GM12878 (cell line): ENCODE measurements at regions not wholly inside any gene's neighbourhood (a gene's known extent, or its start where the extent isn't known, plus 50 kb on each side); places are given as distances from the start of the nearest gene placed in this dataset.

ENCODE experiments used
- ATAC-seq: fragments of 200-7000 bp; cut with Tn5 transposase; 3 replicates; pipeline ENCODE4 v1.9.1; 2020; ENCODE audit warnings: mild to moderate bottlenecking, moderate library complexity
- BruUV-seq: library from RNA; stranded (reverse); fragments of 400-500 nt; replicated peaks from 2 replicates; lab custom pipeline; 2021; lab: Mats Ljungman, UMichigan
- CTCF ChIA-PET: fragments of 300-600 bp; sonication (Branson Sonifier 250); formaldehyde crosslinking; extraction: SDS; loops from one replicate; lab custom pipeline; 2021; ENCODE audit warnings: inconsistent platforms; lab: Yijun Ruan, JAX
- POLR2A ChIA-PET: fragments of 350-600 bp; formaldehyde crosslinking; extraction: SDS; loops from one replicate; lab custom pipeline; 2021; ENCODE audit warnings: inconsistent platforms; lab: Charles Lee
- RAD21 ChIA-PET: fragments of 300-600 bp; sonication (Branson Sonifier 250); formaldehyde crosslinking; loops from one replicate; lab custom pipeline; 2023; ENCODE audit warnings: antibody characterized with exemption; ENCODE audit not compliant: unreplicated experiment; lab: Charles Lee
- SMC1A ChIA-PET: fragments of 300-600 bp; sonication (Branson Sonifier 250); formaldehyde crosslinking; loops from one replicate; lab custom pipeline; 2023; ENCODE audit not compliant: unreplicated experiment, uncharacterized antibody; lab: Charles Lee
- DNase-seq: peaks from one replicate; pipeline ENCODE4 v3.0.0-alpha.2; 2011; ENCODE audit warnings: low read depth, low spot score
- FAIRE-seq: peaks from 3 replicates; lab custom pipeline; 2011; peaks lifted over from hg19 to GRCh38; lab: Jason Lieb, UNC
- H2AFZ ChIP-seq: 2 replicates; pipeline ENCODE4 v1.6.0; 2011; ENCODE audit warnings: low read depth, low read length, control low read depth; ENCODE audit not compliant: control insufficient read depth
- H3K27ac ChIP-seq: 2 replicates; pipeline ENCODE4 v1.5.1; 2011; ENCODE audit warnings: control low read depth; ENCODE audit not compliant: control insufficient read depth, insufficient read depth
- H3K27me3 ChIP-seq, 2 experiments: replicated peaks in 1 of 2; 2 replicates each; pipeline versions ENCODE4 v1.6.0 to v1.6.1; 2011; ENCODE audit warnings: low read length in 1 of 2; ENCODE audit not compliant: control insufficient read depth in 2 of 2, insufficient read depth in 2 of 2
- H3K36me3 ChIP-seq, 2 experiments: 2 replicates each; pipeline ENCODE4 v1.5.1; 2011; ENCODE audit warnings: low read length in 1 of 2; ENCODE audit not compliant: control insufficient read depth in 2 of 2, insufficient read depth in 2 of 2
- H3K4me1 ChIP-seq: 2 replicates; pipeline ENCODE4 v1.6.1; 2011; ENCODE audit warnings: mild to moderate bottlenecking, low read length, moderate library complexity, mixed read lengths; ENCODE audit not compliant: control insufficient read depth, insufficient read depth
- H3K4me2 ChIP-seq: 2 replicates; pipeline ENCODE4 v1.6.0; 2011; ENCODE audit warnings: control low read depth; ENCODE audit not compliant: control insufficient read depth, insufficient read depth
- H3K4me3 ChIP-seq: fragments of 200-600 bp; sonication (generic); 2 replicates; pipeline ENCODE4 v1.5.1; 2016
- H3K79me2 ChIP-seq: 2 replicates; pipeline ENCODE4 v1.6.0; 2011; ENCODE audit warnings: low read length; ENCODE audit not compliant: control insufficient read depth, insufficient read depth
- H3K9ac ChIP-seq: 2 replicates; pipeline ENCODE4 v1.8.0; 2011; ENCODE audit warnings: low read length, control low read depth, mixed read lengths; ENCODE audit not compliant: control insufficient read depth, insufficient read depth
- H3K9me3 ChIP-seq: replicated peaks from 3 replicates; pipeline ENCODE4 v1.5.1; 2011; ENCODE audit warnings: mild to moderate bottlenecking, low read length; ENCODE audit not compliant: control insufficient read depth, insufficient read depth
- H4K20me1 ChIP-seq: 2 replicates; pipeline ENCODE4 v1.6.0; 2011; ENCODE audit not compliant: control insufficient read depth, insufficient read depth
- CBX3 ChIP-seq: fragments of 200-600 bp; sonication (generic); IDR thresholded peaks from 2 replicates; pipeline ENCODE4 v1.6.1; 2016; ENCODE audit warnings: low read depth, borderline replicate concordance
- IRF4 ChIP-seq: IDR thresholded peaks from 2 replicates; pipeline ENCODE4 v1.6.1; 2011; ENCODE audit warnings: low read depth, low read length
- SPI1 ChIP-seq: IDR thresholded peaks from 2 replicates; pipeline ENCODE4 v1.6.1; 2011; ENCODE audit warnings: low read depth, mild to moderate bottlenecking, low read length, moderate library complexity, borderline replicate concordance; ENCODE audit not compliant: insufficient read depth
- WGBS: methylation state at CpG from one replicate; pipeline ENCODE4 v1.1.6; 2016; ENCODE audit warnings: low lambda C conversion rate; ENCODE audit not compliant: insufficient replicate concordance, insufficient coverage; ENCODE audit errors: missing lambda C conversion rate; 5-methylcytosine and 5-hydroxymethylcytosine counted together
- in situ Hi-C: fragments of 300-500 bp; cut with MboI; formaldehyde crosslinking; loops from 9 replicates; pipeline ENCODE4 v1.14.3; 2018; ENCODE audit warnings: mixed read lengths
- intact Hi-C: fragments of 100-400 bp; cut with micrococcal nuclease; formaldehyde crosslinking; loops from one replicate; pipeline ENCODE4 v1.14.2; 2022; ENCODE audit not compliant: unreplicated experiment

DNA sequence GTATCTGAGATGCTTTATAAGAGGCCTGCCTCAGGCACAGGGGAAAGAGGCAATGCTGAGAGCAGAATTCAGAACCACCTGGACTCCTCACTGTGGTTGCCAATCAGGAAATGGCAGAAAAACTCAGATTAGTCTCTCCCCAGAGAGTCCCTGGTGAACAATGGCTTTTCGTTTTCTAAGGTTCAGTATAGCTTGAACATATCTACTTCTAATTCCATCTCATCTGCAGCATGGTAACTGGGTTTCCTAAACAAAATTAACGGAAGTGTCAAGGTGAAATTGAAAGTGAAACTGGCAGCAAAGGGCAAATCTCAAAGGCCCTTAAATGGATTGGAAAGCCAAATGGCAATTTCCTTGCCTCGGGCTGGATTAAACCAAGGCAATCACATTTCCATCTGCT, 480.2 kb upstream of the ACVR2A start:
- no peaks in the 10 kb centered on the region for H4K20me1 ChIP-seq
- no peaks in the 10 kb centered on the region for H3K79me2 ChIP-seq
- no TSS peak for BruUV-seq
- POLR2A ChIA-PET, result no interaction called here
- peak overlapping the region; percentile 85 for H2AFZ ChIP-seq
- H3K36me3 ChIP-seq, result no peaks in the 10 kb centered on the region
- H3K4me2 ChIP-seq, result 0 out of 2 replicates have a peak overlapping the region, but pooled peaks have one; percentile 20
- H3K9ac ChIP-seq, result no peak overlapping the region
- 63% methylated on average over 3 of the region's 3 CpGs for WGBS
- SMC1A ChIA-PET, result interaction anchor here (1.3 kb wide), 1 partner anchor 11 kb away, joined by 3 read pairs; no protein-coding TSS in a partner anchor
- H3K27ac ChIP-seq, result no peak overlapping the region
- peak; percentile 33; the same call in 1 of the 2 replicates for TF ChIP-seq SPI1
- no peak for TF ChIP-seq CBX3
- H3K4me1 ChIP-seq, result no peaks in the 10 kb centered on the region
- RAD21 ChIA-PET, result no interaction called here
- no peaks in the 10 kb centered on the region for H3K27me3 ChIP-seq
- no peak overlapping the region for H3K4me3 ChIP-seq
- in situ Hi-C loops, result no loop called here
- ATAC-seq, result peak; percentile 57
- intact Hi-C loops, result no loop called here
- H3K9me3 ChIP-seq, result no peaks in the 10 kb centered on the region
- no peak for FAIRE-seq
- DNase-seq, result no peak
- CTCF ChIA-PET, result no interaction called here

GRCh38 chr2:147363181-147363580, 481.6 kb upstream of the ACVR2A start:
- ChIA-PET POLR2A (no interaction called here), CTCF (interaction anchor here (0.9 kb wide), 1 partner anchor 548 kb away, joined by 3 read pairs; no protein-coding TSS in a partner anchor), RAD21 (no interaction called here), SMC1A (interaction anchor here (0.6 kb wide), 1 partner anchor 541 kb away, joined by 3 read pairs; no protein-coding TSS in a partner anchor)
- no peak for DNase-seq
- Histone ChIP-seq H3K79me2 (no peaks in the 10 kb centered on the region), H3K9ac (no peak overlapping the region), H3K4me3 (no peak overlapping the region), H3K27ac (no peak overlapping the region), H3K4me1 (no peaks in the 10 kb centered on the region), H4K20me1 (no peaks in the 10 kb centered on the region), H2AFZ (no peak overlapping the region), H3K9me3 (no peaks in the 10 kb centered on the region), H3K27me3 (no peaks in the 10 kb centered on the region), H3K36me3 (no peaks in the 10 kb centered on the region), H3K4me2 (no peak overlapping the region)
- in situ Hi-C loops (no loop called here), intact Hi-C loops (no loop called here)
- no TSS peak for BruUV-seq
- TF ChIP-seq IRF4, result no peak
- no peak for ATAC-seq
- WGBS, result 95% methylated on average over 1 of the region's 4 CpGs
- no peak for FAIRE-seq
